ENCODE measurements at regions not wholly inside any gene's neighbourhood (a gene's known extent, or its start where the extent isn't known, plus 50 kb on each side); places are given as distances from the start of the nearest gene placed in this dataset.

GRCh38 chr10:78702876-78703275 lies 365.9 kb upstream of the ZMIZ1 start:
- peaks cover 0 to 4% (median 0%) of the 10 kb centered on the region in 11 donors for H3K9me3 ChIP-seq
- intact Hi-C loops (cut with DNase I) = no loop called here
- WGBS, 2 donors = 71 to 90% methylated on average over 6 of the region's 6 CpGs
- no peaks in the 10 kb centered on the region for H3K27me3 ChIP-seq
- no peak overlapping the region for H3K27ac ChIP-seq
- no peak for ATAC-seq
- H3K4me3 ChIP-seq = no peak overlapping the region
- DNase-seq = no peak
- H3K4me1 ChIP-seq = peaks cover 0 to 19% (median 8%) of the 10 kb centered on the region in 9 donors
- TF ChIP-seq CTCF (IDR thresholded peaks at IDR 0.05) = no peak
- no peaks in the 10 kb centered on the region for H3K36me3 ChIP-seq

GRCh38 chr10:78703593-78703992 lies 365.2 kb upstream of the ZMIZ1 start:
- DNase-seq (no peak), ATAC-seq (no peak)
- no peak overlapping the region for H3K4me3 ChIP-seq
- peaks cover 0 to 4% (median 0%) of the 10 kb centered on the region in 11 donors for H3K9me3 ChIP-seq
- no peaks in the 10 kb centered on the region for H3K27me3 ChIP-seq
- TF ChIP-seq CTCF (IDR thresholded peaks at IDR 0.05) = no peak
- intact Hi-C loops (cut with DNase I) = no loop called here
- no peaks in the 10 kb centered on the region for H3K36me3 ChIP-seq
- H3K27ac ChIP-seq = no peak overlapping the region
- WGBS, 2 donors = 69 to 75% methylated on average over 6 of the region's 6 CpGs
- peaks cover 0 to 19% (median 8%) of the 10 kb centered on the region in 9 donors for H3K4me1 ChIP-seq

GRCh38 chr10:78706256-78706655 lies 362.5 kb upstream of the ZMIZ1 start:
- DNase-seq (no peak), ATAC-seq (no peak)
- 98 to 100% methylated on average over 2 of the region's 2 CpGs for WGBS, 2 donors

GRCh38 chr10:78706726-78707540 lies 361.8 kb upstream of the ZMIZ1 start:
- Histone ChIP-seq H3K4me1 (peaks cover 0 to 5% (median 0%) of the 10 kb centered on the region in 9 donors), H3K27ac (no peak overlapping the region), H3K36me3 (no peaks in the 10 kb centered on the region), H3K9me3 (peaks cover 0 to 4% (median 0%) of the 10 kb centered on the region in 11 donors), H3K27me3 (no peaks in the 10 kb centered on the region), H3K4me3 (no peak overlapping the region)
- ATAC-seq (no peak), DNase-seq (no peak)
- TF ChIP-seq CTCF (IDR thresholded peaks at IDR 0.05) = no peak
- 78 to 79% methylated on average over 5 of the region's 5 CpGs for WGBS, 2 donors
- intact Hi-C loops (cut with DNase I) = no loop called here

More at GRCh38 chr10:78706256-78706655, 362.5 kb upstream of the ZMIZ1 start:
- Histone ChIP-seq H3K4me3 (no peak overlapping the region), H3K9me3 (peaks cover 0 to 4% (median 0%) of the 10 kb centered on the region in 11 donors), H3K4me1 (peaks cover 0 to 5% (median 0%) of the 10 kb centered on the region in 9 donors), H3K36me3 (no peaks in the 10 kb centered on the region), H3K27ac (no peak overlapping the region), H3K27me3 (no peaks in the 10 kb centered on the region)
- intact Hi-C loops (cut with DNase I) = no loop called here
- no peak for TF ChIP-seq CTCF (IDR thresholded peaks at IDR 0.05)
